CD4-positive, alpha-beta T cell treated with Interleukin-15 for 4 hours (primary cell): ENCODE measurements at regions not wholly inside any gene's neighbourhood (a gene's known extent, or its start where the extent isn't known, plus 50 kb on each side); places are given as distances from the start of the nearest gene placed in this dataset.

ENCODE experiments used
- DNase-seq: peaks from one replicate; pipeline ENCODE4 v3.0.0-alpha.2; 2020; ENCODE audit warnings: low spot score

GRCh38 chr5:167969998-167970397 lies 321.4 kb upstream of the WWC1 start:
- DNase-seq: no peak

DNA sequence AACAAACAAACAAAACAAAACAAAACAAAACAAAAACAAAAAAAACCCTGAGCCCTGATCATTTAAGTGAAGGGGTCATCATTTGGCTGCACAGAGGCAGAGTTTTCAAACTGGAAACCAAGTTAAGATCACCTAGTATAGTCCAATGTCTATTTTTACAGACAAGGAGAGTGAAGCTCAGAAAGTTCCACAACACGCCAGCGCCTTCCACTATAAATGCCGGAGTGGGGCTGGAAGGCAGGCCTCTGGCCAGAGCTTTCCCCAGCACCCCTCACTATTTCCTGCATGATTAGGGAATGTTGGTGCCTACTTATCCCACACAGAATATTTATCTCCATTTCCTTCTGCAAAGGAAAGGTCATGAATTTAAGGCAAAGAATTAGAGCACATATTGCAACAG lies 319.7 kb upstream of the WWC1 start:
- no peak for DNase-seq

DNA sequence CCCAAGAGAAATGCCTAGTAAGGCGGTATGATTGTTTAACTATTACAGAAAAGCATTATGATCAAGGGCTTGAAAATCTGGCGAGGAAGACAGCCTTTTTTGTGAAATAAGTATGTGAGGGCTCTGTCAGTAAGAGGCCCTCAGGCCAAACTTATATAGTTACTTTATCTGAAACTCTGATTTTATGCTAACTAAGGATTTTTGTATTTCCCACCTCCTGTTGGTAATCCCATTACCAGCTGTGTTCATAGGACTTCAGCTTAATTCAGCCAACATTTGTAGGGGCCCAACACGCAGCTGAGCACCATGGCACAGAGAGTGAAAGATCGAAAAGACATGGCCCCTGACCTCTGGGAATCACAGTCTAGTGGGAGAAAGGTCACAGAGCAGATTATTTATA lies 318.3 kb upstream of the WWC1 start:
- no peak for DNase-seq

GRCh38 chr5:167984951-167985350 lies 306.5 kb upstream of the WWC1 start:
- DNase-seq: no peak

GRCh38 chr5:167985373-167985772 lies 306.1 kb upstream of the WWC1 start:
- no peak for DNase-seq

DNA sequence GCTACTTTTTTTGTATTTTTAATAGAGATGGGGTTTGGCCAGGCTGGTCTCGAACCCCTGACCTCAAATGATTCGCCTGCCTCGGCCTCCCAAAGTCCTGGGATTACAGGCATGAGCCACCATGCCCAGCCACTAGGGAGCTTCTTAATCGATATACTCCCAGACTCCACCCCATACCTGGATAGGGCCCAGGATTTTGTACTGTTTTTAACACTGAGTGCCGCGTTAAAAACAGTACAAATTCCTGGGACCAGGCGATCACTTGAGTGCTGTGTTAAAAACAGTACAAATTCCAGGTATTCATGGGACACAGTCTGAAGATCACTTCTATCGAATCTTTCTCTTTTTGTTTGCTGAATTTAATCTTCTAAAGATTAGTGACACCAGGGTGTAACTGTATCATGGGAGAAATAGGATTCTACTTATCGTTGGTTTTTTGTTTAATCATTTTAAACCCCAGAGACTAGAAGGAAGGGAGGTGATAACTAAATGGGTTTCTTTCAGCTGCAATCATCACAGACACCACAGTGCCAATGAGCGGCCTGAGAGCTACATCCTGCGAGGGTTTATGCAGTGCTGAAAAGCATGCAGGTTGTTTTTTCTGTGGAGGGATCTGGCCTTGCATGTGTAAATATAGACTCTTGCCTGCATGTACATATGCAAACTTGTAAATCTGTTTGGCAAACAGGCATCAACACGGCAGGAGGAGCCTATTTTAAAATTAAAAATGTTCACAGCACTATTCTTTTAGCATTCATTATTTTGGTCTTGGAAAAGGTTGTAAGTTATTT lies 303.8 kb upstream of the WWC1 start:
- no peak for DNase-seq

DNA sequence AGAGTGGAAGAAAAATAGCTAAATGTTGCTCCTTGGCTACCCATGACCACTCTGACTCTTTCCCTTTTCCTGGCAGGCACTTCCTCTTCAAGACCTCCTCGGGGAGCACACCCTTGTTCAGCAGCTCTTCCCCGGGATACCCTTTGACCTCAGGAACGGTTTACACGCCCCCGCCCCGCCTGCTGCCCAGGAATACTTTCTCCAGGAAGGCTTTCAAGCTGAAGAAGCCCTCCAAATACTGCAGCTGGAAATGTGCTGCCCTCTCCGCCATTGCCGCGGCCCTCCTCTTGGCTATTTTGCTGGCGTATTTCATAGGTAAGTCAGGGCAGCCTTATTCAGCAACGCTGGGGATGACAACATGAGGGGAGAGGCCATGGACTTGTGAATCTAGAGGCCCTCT lies 298.6 kb upstream of the WWC1 start:
- DNase-seq: no peak

GRCh38 chr5:167993771-167994170 lies 297.7 kb upstream of the WWC1 start:
- DNase-seq: no peak

DNA sequence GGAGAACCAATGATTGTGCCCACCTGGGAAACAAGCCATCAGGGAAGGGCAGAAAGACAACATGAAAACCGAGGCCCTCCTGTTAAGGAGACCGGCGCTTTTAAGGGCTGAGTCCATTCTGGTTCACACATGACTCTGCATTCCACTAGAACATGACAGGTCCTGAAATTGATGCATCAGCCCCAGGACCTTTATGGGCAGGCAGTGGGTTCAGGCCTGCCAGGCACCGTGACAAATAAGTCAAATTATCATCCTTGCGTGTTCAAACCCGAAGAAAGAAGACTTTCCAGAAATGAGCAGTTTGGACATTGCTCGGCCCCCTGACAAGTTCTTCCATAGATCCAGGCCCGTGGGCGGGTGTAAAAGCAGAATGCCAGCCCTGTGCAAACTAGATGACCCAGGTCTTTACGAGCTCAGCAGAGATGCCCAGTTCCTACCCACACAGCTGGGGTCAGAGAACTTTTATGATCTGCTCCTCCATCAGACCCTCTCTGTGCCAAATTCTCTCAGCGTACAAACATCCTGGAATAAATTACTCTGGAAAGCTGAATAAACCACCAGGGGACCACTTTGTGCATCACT lies 295.5 kb upstream of the WWC1 start:
- DNase-seq: no peak

DNA sequence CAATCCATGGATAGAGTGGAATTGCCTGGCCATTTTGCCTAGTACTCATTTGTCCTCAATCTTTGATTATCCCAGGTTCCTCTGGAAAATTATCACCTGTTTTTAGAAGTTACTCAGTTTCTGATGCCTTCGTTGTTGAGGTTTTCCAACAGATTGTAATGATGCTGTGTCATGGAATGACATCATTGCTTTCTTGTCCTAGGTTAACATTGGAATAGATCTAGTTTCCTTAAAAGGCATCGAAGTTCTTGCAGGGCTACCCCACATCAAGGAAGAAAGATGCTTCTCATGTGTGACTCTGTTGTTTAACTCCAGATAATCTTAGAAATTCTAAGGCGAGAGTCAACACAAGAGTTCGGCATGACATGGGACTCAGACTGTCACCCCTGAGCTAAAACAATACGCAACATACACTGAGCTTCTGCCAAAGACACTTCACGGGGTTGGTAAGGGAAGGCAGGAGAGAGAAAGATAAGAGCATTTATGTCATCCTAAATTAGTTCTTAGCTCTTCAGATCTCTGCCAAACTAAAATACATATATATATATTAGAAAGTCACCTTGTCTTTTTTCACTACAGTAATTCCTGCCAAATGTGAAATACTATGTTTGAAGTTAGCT lies 293.2 kb upstream of the WWC1 start:
- DNase-seq: no peak

DNA sequence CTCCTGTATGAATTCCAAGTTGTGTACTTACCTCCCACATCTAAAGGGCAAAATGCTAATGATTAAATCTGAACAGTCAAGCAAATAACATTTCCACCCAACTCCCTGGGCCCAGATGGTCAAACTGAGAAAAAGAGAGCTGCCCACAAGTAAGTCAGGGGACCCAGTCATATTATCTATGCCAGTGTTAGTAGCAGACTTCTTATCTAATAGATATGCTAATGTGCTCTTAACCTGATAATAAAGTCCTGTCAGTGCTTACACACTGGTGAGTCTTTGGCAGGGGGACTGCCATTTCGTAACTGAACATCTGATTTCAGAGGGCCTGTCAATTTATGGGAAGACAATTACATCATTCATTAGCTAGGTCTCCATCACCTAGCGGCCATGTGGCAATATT lies 292.3 kb upstream of the WWC1 start:
- DNase-seq: no peak

DNA sequence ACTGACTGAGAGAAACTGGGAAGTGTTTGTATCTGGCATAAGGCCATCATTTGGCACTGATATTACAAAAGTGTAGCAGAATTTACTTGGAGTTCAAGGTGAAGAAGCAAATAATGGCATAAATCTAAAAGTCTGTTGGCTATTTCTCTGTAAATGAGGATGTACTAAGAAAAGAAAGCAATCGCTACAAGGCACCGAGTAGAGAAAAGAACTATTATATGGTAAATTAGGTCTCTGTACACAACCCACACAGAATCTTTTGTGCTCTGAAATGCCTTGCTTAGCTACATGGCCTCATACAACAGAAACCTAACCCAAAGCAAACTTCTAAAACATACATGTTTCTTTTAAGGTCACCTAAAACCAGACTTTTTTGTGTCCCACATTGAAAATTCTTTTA lies 290.1 kb upstream of the WWC1 start:
- DNase-seq: no peak

DNA sequence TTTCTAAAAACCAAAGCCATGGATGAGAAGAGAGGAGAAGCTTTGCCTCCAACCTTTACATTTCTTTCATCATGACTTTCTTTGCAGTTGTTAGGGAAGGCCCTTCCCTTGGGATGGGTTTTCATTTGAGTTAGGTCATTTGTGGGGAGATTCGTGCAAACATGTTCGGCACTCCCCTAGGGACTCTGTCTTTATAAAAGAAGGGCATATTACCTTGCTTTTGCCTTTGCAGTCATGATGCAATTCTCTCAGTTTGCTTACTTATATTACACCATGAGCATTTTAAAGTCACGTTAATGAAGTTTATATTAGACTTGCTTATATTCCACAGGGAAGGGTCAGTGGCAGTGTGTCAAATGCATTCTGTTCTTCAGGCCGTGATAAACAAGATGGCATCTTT lies 289.3 kb upstream of the WWC1 start:
- no peak for DNase-seq

- no peak for DNase-seq
These were observed 286.4 kb upstream of the WWC1 start for GRCh38 chr5:168005093-168005492.

DNA sequence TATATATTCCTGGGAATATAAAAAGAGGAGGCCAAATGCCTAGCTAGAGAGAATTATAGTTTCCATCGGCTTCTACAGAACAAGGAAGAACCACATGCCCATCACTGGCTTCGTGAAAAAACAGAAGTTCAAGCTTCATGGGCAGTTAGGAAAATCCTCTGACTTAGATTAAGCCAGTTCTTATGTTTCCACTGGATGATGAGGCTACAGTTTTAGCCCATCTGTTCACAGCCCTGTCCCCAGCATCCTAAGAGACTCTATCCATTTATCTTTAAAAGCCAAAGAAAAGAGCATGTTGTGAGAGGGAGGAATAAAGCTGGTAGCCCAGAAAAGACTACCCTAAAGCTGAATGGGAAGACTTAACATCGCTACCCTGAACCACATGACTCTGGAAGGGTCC lies 285.5 kb upstream of the WWC1 start:
- no peak for DNase-seq

GRCh38 chr5:168006456-168007130 lies 284.9 kb upstream of the WWC1 start:
- DNase-seq: no peak

GRCh38 chr5:168007286-168007685 lies 284.2 kb upstream of the WWC1 start:
- DNase-seq: no peak

- no peak for DNase-seq
These were observed 282.9 kb upstream of the WWC1 start for GRCh38 chr5:168008555-168008954.

- DNase-seq: no peak
These were observed 280.3 kb upstream of the WWC1 start for GRCh38 chr5:168011096-168011495.

DNA sequence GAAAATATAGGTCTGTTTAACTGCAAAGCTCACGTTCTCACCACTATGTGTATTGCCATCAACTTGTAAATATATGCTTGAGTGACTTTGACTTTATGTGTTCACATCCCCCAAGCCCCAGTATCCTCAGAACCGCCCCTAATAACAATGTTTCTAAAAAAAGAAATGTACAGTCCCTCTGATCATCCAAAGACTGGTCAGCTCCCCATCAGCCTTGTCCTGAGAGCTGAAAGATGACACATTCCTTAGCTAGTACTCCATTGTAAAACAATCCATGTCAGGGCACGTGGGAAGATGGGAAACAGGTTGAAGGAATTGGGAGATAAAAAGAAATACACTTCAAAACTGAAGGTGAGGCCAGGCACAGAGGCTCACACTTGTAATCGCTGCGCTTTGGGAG lies 279.4 kb upstream of the WWC1 start:
- DNase-seq: no peak

DNA sequence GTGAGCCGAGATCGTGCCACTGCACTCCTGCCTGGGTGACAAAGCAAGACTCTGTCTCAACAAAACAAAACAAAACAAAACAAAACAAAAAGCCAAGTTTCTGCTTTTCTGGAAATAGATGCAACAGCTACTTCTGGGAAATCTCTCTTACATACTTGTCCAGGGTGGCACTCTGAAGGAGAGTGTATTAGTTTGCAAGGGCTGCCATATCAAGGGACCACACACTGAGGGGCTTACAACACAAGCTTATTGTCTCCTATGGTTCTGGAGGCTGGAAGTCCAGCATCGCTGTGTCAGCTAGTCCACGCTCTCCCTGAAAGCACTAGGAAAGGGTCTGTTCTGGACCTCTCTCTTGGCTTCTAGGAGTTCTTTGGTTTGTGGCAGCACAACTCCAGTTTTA lies 277.9 kb upstream of the WWC1 start:
- DNase-seq: no peak

- no peak for DNase-seq
These were observed 276.9 kb upstream of the WWC1 start for GRCh38 chr5:168014433-168015123.
